ENCODE measurements at regions not wholly inside any gene's neighbourhood (a gene's known extent, or its start where the extent isn't known, plus 50 kb on each side); places are given as distances from the start of the nearest gene placed in this dataset.

- peak; percentile 9 for DNase-seq
Measured at GRCh38 chr6:92364948-92365541, 1054.3 kb downstream of the EPHA7 start.

DNA sequence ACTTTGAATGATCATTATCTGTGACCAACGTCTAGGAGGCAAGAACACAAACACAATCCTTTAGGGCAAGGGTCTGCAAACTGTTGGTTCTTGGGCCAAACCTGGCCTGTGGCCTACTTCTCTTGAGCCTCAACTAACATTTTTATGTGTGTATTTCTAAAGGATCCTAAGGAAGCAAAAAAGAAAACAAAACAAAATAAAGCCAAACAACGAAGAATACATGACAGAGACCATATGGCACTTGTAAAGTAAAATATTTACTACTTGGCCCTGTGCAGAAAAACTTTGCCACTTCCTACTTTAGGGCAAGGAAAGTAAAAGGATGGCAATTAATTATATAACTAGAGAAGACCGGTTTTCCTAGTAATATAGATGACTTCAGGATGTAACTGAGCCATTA lies 1056.2 kb downstream of the EPHA7 start:
- no peak for DNase-seq

DNA sequence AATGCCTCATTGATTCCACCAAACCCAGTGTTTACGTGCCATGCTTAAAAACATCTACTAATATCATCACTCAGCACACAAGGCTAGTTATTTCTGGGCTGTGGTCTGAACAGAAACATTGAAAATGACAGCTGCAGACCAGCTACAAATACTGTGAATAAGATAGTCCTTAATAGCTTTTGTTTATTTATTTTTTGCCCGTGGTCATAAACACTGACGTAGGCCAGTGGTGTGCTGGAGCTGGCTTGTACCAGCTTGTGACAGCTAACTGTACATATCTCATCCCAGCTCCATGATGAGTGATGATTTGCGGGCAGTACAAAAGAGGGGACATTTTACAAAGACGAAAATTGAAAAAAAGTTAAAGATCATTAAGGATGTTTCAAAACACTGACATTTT lies 1057.0 kb downstream of the EPHA7 start:
- no peak for DNase-seq

DNA sequence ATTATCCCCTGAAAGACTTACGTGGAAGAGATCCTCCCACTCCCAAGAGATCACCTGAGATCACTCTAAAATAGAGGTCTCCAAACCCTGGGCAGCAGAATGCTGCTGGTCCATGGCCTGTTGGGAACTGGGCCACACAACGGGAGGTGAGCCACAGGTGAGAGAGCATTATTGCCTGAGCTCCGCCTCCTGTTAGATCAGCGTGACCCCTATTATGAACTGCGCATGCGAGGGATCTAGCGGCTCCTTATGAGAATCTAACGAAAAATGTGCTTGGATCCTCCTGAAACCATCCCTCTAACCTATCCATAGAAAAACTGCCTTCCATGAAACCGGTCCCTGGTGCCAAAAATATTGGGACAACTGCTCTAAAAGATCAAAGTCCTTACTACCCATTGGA lies 1057.4 kb downstream of the EPHA7 start:
- no peak for DNase-seq

DNA sequence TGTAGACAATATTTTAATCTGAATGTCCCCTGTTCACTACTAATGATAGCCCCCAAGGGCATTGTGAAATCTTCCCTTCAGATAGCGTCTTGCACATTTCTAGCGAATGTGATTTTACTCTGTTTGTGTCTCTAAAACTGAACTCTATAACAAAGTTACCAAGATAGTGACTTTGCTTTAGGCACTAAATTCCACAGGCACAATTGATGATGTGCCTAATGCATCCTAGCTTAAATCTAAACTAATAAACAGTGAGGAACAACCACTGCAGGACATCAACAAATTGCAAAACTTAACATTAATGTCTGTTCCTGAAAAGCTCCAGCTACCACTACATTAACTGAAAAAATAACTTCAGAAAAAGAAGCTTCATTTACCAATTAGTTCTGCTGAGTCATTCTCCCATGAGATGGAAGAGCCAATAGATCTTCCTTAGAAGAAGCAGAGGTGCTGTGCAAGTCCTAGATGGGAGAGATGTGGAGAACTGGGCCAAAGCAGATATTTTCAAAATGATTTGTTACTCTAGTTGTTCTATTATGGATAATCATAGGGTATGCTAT lies 1065.0 kb downstream of the EPHA7 start:
- DNase-seq = no peak

GRCh38 chr6:92352130-92352529 lies 1067.2 kb downstream of the EPHA7 start:
- no peak for DNase-seq

- no peak for DNase-seq
Measured at GRCh38 chr6:92341201-92341600, 1078.2 kb downstream of the EPHA7 start.

DNA sequence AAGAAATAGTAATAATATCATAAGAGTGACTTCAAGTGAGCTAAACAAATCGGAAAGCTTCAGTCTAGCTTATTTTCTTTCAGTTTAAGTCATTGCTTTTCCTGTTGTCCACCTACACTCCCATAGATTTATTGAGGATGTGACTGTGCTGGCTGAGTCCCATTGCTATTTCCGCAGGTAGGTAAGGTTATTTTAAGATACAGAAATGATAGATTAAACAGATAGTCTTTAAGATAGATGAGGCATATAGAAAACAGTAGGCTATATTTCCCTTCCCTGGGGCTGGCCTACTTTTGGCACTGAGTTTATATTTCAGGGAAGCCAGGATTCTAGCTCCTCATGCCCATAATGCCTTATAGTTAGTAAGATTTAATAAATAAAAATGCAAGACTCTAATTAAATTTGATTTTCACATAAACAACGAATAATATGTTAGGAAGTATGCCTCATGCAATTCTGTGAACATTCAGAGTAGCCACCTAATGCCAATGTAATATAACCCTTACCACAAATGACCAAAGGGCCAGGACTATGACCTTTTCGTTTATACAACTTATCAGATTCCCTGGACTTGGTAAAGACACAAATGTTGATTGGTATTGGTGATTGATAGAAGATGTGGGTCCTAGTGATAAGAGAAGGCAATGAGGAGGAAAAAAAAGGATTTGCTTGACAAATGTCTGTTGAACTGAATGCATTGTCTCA lies 1079.3 kb downstream of the EPHA7 start:
- DNase-seq = no peak

DNA sequence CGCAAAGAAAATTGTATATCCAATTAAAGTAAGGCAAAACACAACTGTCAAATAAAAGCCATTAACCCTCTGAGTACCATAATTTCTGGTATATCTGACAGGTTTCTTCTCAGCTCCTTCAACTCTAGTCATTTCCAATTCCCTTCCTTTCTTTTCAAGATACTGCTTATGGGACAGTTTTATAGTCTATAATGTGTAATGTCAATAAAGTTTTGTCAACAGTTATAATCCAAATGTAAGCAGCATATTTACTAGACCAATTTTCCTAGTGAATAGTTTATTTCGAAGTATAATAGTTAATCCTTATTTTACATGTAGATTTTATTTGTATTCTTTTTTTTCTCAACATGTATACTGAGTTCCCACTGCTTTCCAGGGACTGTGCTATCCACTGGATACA lies 1081.8 kb downstream of the EPHA7 start:
- DNase-seq = no peak

GRCh38 chr6:92329208-92329847 lies 1090.0 kb downstream of the EPHA7 start:
- peak; percentile 39 for DNase-seq

DNA sequence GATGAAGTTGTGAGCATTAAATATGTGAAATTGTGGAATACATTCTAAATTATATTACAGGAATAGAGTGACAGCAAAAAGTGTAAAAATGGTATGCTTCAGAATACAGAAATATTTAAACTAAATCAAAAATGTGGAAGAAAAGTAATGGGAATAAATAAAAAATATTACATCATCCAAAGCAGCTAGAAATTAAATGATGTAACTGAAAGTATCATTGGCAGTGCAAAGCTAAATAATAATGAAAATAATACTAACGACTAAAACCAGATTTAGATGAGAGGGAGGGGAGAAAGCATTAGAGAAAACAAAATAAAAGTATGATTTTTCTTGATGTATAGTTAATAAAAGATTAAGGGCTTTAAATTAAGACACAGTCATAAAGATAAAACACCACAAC lies 1104.0 kb downstream of the EPHA7 start:
- no peak for DNase-seq

GRCh38 chr6:92297101-92297500 lies 1122.3 kb downstream of the EPHA7 start:
- peak; percentile 2 for DNase-seq

DNA sequence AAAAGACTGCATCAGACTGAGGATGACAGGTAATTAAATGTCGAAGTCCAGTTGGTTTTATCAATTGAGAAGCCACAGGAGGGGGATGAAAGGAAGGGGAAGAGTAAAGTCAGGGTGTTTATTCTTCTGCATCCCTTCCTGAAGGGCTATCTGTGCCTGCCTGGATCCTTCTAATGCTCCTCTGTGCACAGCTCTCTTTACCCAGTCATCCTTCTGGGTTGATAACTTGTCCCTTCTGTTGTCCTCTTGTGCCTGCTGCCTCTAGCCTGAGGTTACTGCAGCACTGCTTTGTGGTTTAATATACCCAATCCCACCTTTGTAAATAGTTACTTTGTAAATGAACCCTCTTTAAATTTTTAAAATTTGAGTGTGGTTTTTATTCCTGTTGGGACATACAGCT lies 1127.3 kb downstream of the EPHA7 start:
- DNase-seq = no peak

DNA sequence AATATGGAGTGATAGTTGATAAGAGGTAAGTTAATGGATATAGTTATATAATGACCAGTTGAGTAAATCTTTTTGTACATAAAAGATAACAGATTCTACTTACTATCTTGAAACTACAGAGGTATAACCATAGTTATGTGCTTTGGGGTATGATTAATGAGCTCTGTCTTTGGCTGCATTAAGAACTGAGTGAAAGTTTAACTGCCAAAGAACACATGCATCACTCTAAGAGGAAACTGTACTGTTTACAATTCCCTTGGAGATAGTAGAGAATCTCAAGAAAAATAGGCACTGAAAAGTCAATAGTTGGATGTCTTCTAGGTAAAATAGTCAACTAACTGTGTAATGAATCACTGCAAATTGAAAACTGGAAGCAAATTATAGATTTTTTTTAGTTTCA lies 1129.5 kb downstream of the EPHA7 start:
- DNase-seq = no peak

DNA sequence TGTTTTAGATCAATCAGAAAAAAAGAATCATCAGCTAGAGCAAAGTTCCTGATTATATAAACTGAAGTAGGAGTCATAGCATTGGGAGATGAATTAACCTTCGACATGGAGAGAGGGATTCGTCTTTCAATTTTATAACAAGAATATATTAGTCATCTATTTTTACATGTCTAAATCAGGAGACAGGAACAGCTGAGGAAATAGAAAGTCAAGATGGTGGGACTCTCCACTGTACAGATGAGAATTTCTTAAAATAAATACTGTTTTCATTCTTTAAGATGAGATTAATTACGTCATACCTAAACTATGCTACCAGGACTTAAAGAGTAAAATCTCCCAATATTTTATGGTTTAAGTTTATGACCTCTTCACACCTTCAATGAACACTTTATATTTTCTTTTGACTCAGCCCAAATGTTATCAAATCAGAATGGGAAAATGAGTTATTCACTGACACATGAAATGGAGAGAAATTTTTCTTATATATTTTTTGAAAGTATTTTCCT lies 1137.7 kb downstream of the EPHA7 start:
- DNase-seq = no peak

DNA sequence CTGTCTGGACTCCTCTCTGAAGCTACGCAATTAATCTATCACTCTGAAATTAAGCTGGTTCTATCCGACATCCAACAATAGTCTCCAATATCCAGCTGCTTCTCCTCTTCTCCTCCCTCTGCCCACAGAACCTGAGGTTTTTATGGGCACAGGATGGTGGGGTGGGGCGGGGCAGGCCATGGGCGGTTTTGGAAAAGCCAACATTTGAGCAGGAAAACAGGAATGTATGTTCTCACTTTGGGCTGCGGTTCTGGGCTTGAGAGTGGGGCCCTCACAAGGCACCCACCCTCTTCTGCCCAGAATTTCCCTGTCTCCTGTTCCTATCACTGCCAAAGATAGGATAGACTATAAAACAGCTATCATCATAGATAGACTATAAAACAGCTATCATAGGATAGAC lies 1144.2 kb downstream of the EPHA7 start:
- DNase-seq = no peak

DNA sequence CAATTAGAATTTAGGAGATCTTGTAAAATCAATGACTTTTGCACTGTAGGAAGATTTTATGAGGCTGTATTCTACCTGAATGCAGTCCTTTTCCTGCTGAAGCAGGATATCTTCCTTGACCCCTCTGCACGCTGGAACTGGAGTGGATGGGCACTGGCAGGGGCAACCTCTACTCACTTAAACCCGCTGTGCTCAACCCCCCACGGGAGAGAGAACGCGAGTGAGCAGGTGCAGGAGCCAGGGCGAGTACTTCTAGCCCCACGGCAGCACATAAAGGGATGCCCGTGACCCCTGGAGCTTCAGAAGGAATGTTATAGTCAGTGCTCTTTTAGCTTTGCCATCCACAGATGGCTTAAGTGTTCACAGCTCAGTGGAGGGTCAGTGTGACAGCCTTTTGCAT lies 1144.8 kb downstream of the EPHA7 start:
- DNase-seq = no peak

- no peak for DNase-seq
Measured at GRCh38 chr6:92273694-92274093, 1145.7 kb downstream of the EPHA7 start.

- no peak for DNase-seq
Measured at GRCh38 chr6:92271091-92271490, 1148.3 kb downstream of the EPHA7 start.

DNA sequence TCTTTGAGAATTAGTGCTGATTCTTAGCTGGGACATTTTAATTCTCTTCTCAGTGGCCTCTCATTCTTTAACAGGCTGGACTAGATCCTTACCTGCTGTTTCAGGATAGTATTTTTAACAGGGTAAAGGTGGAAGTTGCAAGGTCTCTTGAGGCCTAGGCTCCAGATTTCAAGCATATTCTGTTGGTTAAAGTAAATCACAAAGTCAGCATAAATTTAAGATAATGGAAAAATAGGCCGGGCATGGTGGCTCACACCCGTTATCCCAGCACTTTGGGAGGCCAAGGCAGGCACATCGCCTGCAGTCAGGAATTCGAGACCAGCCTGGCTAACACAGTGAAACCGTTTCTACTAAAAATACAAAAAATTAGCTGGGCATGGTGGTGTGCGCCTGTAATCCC lies 1149.0 kb downstream of the EPHA7 start:
- no peak for DNase-seq

DNA sequence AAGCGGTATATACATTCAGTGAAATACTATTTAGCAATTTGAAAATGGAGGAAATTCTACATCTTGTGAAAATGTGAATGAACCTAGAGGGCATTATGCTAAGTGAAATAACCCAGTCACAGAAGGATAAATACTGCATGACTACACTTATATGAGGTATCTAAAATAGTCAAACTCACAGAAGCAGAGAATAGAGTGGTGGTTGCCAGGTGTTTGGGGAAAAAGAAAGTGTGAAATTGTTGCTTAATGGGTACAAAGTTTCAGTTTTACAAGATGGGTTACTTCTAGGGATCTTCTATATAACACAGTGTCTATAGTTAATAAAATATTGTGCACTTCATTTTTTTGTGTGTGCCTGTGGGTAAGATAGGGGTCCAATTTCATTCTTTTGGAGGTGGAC lies 1152.0 kb downstream of the EPHA7 start:
- no peak for DNase-seq

- DNase-seq = no peak
Measured at GRCh38 chr6:92263864-92264263, 1155.5 kb downstream of the EPHA7 start.

GRCh38 chr6:92259171-92259570 lies 1160.2 kb downstream of the EPHA7 start:
- no peak for DNase-seq

- no peak for DNase-seq
Measured at GRCh38 chr6:92243315-92243714, 1176.0 kb downstream of the EPHA7 start.

Data from fibroblast of skin of right biceps (primary cell).